NCI-H1105 (cell line): ENCODE measurements at regions not wholly inside any gene's neighbourhood (a gene's known extent, or its start where the extent isn't known, plus 50 kb on each side); places are given as distances from the start of the nearest gene placed in this dataset.

Source experiments
- DNase-seq: peaks from one replicate; lab custom pipeline; 2025; lab: John Stamatoyannopoulos, UW

DNA sequence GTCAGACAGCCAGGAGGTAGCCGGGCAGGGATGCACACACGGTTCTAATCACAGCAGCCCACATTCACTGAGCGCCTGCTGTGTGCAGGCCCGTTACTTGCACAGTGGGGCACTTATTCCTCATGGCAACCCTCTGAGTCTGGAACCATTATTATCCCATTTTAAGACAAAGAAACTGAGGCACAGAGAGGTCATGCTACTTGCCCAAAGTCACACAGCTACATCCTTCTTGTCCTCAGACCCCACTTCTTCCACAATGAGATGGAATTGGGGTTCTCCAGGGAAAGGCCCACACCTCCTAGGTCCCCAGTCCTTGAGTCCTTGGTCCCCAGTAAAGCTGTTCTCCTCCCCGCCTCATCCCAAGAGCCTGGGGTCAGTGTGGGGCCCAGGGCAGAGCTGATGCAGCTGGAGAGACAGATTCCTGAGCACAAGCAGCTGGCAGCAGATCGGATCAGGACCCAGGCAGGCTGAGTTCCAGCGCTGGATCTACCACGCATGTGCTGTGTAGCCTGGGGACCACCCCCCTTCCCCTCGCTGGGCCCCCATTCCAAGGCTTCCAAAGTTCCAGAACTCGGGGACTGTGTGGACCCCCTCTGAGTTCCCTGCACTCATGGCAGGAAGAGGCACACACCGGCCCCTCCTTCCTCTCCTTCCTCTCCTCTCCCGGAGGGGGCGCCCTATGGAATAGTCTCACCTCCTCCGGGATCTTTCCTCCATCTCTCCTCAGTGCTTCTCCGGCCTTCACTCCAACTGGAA lies 393.4 kb downstream of the MATN1 start:
- no peak for DNase-seq

DNA sequence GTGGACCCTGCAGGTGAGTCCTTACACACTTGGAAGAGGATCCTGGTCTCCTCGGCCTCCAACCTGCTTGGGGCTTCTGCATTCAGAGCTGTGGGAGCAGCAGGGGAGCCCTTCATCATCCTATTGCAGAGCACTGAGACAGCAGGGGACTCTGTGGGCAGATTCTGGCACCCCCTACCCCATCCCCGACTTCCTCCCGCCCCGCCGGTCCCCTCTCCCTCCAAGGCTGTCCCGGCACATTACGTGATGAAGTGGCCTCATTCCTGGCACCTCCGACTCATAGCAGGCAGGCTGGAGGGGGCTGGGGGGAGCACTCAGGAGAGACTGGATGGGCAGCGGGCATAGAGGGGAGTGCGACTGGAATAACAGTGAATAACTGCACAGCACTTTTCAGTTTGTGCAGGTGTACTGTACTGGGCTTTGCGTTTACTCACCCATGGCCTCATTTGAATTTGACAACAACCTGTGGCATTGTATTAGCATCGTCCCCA lies 394.1 kb downstream of the MATN1 start:
- no peak for DNase-seq

DNA sequence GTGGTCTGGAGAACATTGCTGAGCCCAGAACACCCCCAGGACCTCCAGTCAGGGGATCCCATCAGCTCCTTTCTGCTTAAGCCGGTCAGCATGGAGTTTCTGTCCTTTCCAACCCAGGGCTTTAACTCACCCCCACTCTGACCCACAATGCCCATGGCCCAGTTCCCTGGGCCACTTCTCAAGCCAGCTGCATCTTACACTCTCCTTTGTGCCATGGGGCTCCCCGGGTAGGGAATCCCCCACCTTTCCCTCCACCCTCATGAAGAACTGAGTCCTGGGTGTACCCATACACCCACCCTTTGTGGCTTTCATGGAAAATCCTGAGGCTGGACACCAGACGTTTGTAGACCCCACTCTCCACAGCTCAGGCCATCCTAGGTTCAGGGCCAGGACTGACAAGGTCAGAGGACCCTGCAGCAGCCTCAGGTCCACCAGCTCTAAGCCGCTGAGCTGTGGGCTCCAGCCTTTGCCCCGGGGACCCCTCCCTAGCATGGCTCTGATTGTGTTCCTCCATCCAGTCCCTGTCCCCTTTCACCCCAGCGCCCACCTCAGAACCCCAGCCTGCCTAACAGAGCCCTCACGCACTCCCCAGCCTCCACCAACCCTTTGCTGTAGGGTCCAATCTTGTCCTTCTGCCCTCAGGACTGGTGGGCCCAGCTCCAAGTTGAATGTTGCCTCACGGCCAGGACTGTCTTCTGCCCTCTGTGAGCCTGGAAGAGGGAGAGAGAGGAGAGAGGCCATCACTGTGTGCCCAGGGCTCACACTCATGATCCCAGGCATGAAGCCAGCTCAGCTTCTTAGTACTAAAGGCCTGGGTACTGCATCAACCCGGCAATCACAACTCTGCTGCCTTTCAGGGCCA lies 394.8 kb downstream of the MATN1 start:
- no peak for DNase-seq

DNA sequence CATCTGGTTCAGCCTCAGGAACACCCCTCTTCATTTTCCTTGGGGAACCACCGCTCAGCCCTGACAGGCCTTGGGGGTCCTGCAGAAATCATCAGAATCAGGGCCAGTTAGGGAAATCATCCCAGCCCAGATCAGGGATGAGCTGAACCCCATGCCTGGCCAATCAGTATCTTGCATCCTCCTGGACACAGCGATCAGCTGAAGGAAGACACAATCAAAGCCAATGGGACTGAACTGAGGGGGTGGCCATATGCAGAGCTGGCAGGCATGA lies 395.4 kb downstream of the MATN1 start:
- no peak for DNase-seq

DNA sequence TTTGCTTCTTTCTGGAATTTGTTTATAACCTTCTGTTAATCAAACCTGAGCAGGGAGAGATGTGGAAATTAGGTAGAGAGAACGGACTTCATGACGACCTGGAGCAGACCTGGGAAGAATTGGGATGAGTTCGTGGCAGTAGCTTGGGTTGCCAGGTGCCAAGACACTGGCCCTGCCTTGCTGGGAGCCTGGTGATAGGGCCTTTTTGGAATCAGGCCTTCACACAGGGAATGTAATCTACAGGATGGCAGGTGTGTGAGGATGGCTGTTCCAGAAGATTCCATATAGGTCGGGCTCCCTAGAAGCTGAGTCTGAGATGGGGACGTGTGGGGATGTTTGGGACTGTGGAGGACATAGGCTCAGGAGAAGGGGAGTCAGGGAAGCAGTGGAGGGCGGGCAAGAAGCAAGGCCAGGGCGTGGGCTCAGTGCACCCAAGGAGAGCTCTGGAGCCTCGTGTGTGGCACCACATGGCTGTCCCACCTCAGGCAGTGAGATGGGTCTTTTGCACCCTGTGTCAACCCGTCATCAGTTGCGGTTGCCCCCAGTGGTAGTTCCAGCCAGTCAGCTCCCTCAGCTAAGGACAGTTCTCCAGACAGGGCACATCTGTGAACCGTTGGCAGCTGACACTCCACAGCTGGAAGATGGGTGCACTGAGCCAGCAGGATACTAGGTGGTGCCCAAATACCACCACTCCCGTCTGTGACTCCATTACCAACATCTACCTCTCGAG lies 395.9 kb downstream of the MATN1 start:
- no peak for DNase-seq

DNA sequence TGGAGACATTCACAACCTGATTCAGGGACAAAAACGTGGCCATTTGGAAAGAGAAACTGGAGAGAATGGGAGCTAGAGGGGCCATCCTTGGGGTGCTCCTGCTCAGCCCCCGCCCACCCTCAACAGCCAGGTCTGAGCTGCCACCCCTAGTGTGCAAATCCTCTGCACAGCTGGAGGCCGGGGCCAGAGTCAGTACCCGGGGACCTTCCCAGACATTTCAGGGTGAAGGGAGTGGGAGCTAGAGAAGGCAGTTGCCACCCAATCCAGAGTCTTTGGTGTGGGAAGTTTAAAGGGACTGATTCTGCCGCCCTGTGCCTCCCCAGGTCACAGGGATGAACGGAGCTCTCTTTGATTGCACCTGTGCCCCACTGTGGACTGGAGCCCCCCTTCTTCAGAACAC lies 397.4 kb downstream of the MATN1 start:
- no peak for DNase-seq

DNA sequence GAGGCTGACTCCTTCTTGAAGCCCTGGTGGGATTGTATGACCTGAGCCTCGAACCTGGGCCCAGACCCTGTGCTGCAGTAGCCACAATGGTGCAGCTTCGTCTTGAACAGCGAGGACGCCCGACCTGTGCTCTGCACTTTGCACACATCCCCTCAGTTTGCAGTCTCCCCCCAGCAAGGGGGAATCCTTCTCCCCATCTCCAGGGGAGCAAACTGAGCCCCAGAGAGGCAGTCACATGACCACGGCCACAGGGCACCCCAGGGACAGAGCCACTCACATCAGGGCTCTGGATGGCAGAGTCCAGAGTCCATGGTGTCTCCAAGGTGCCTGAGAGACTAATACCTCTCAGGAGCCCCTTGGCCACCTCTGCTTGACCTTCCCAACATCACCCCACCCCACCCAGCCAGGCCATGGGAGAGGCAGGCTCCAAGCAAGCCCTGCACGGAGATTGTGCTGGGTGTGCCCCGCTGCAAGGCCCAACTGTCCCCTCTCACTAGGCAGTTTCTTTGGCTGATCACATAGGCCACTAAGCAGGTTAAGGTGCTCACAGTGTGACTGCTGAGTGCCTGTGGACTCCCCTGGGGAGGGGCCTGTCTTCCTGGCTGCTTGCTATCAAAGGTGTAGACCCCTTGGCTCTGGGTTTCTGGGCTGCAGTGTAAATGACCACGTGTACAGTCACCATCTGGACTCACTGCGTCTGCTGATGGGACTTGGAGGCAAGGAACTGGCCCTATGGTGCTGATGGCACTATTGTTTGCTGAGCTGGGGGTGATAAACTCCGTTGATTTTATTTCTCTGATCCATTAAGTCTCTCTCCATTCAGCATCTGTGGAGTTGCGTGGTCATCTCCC lies 398.1 kb downstream of the MATN1 start:
- no peak for DNase-seq

DNA sequence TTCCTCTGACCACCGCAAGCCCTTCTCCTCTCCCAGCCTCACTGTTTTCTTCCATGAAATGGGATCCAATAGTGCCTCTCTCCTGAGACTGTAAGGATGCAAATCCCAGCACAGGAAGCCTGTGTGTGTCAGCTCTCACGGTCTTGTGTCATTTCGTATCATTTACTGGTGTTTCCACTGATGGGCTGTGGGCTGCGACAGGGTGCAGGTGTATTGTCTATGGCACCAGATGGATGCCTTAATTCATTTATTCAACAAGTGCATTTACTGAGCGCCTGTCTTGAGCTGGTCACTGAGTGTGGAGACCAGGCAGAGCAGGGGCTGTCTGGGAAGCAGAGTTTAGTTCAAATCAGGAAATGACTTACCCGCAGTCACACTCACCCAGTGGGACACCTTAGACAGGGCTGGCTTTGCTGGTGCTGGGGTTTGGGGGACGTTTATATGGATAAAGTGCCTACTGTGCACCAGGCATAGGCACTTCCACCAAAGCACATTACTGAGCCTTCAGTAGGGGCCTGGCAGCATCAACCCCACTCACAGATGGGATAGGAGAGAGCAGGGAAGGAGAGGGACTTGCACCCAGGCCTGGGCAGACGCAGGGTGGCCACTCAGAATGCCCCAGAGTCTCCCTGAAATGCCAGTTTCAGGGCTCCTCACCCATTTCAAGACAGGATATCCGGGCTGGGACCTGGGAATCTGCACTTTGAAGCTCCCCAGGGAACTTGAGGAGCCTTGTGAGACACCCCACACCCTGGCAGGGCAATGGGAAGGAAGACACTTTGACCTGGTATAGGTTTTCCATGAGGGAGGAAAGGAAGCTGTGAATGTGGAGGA lies 398.9 kb downstream of the MATN1 start:
- DNase-seq: no peak

DNA sequence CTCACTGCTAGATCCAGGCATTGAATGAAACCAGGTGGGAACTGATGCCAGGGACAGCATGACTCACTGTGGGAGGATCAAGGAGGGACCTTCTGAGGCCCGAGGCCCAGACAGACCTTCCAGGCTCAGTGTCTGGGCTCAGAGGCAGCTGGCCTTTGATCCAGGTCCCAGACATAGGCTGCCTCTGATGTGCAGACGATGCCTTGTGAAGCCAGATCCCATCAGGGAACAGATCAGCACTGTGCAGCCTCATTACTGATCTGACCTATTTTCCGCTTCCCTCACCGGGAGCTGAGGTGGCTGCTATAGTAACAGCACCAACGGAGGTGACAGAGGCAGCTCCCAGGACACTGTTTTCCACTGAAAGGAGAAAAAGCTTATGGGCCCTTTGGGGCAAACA lies 399.5 kb downstream of the MATN1 start:
- DNase-seq: no peak

DNA sequence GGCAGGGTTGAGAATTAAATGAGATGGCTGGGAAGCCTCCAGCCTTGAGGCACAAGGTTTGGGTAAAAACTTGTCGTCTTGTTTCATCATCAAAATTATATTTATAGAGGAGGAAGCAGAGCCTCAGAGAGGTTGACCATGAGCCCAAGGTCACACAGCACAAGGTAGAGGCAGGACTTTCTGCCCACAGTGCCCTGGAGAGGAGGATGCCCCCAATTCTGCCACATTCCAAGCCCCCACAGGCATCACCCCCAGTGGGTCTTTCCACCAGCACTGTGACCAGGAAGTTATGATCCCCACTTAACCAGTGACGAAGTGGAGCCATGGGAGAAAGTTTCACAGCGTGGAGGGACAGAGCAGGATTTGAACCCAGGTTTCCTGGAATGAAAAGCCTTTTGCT lies 400.0 kb downstream of the MATN1 start:
- no peak for DNase-seq

DNA sequence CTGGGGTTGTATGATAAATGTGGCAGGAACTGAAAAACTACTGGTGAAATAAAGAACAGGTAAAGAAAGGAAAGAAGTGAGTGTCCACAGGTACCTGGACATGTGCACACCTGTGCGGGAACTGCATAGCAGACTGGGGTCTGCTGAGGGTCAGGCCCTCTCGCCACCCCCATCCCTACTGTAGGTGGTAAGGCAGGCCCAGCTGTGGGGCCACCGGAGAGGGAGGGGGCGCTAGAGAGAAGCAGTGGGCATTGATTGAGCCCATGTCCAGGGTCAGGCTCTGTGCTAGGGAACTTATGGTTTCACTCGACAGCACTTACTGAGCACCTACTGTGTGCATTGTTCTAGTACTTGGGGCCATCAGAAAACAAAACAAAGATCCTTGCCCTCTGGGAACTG lies 400.5 kb downstream of the MATN1 start:
- no peak for DNase-seq

DNA sequence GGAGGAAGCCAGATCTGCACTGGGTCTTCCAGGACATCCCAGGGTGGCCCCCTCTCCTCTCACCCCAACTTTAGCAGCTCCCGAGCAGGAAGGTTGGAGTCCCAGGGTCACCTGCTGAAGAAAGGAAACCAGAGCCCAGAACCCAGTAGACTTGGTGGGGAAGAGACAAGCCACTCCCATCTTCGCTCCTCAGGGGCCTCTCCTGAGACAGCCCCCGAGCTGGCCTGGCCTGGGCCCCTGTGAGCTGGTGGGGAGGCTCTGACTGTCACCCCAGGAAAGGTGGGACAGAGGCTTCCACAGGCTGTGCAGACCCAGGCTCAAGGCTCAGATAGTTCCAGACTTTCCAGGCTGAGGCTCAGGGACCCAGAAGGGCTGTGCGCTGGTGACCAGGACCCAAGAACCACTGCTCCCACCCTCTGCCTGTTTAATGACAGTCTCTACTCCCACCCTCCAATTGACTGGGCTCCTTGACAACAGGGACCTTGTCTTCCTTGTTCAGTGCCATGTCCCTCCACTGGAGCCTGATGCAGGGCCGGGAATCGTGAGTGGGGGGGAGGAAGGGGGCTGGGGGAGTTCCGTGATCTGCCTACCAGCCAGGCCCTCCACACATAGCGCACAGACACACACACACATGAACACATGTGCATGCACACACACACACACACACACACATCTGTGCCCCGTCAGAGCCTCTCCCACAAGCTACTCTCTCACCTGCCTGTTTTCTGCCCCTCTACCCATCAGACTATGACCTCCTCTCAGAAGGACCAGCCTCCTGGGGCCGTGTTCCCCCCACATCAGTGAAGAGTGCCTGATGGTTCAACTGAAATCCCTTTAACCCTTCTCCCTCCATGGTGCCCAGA lies 401.2 kb downstream of the MATN1 start:
- DNase-seq: no peak

DNA sequence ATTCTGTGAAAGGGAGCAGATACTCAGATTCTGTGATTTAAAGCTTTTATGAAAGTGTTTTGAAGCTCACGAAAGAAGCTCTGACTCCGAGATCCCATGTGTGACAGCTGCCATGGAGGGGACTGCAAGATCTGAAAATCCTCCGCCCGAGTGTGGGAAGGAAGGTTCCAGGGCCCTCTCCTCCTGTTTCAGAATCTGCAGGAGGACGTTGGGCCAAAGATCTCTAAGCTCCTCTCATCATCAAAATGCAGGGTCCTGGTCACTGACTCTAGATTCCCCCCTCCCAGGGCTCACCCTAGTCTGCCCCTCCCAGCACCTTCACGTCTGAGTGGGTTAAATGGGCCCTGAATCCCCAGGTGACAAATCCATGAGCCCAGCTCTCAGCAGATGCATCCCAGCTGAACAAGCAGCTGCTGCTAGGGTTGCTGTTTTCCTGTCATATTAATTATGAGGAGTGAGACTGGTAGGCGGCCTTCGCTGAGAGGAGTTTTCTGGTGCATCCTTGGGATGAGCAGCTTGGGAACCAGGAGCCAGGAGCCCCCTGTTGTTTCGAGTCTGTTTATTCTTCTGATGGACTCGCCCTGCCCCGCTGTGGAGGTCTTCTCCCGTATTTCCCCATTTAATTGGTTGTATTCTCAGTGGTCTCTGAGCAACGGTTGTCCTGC lies 402.0 kb downstream of the MATN1 start:
- DNase-seq: no peak

DNA sequence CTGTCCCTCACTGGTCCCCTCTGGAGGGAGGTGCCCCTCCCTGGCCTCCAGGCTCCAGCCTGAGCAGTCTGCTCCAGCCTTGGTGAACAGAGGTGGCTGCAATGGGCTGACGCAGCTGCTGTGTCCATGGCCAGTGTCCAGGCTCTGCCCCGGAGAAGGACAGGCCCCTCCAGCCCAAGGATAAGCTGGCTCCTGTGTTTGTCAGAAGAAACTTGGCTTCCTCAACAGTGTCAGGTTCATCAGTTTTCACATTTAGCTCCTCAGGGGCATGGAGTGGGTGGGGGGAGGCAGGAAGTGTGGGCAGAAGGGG lies 402.8 kb downstream of the MATN1 start:
- no peak for DNase-seq

DNA sequence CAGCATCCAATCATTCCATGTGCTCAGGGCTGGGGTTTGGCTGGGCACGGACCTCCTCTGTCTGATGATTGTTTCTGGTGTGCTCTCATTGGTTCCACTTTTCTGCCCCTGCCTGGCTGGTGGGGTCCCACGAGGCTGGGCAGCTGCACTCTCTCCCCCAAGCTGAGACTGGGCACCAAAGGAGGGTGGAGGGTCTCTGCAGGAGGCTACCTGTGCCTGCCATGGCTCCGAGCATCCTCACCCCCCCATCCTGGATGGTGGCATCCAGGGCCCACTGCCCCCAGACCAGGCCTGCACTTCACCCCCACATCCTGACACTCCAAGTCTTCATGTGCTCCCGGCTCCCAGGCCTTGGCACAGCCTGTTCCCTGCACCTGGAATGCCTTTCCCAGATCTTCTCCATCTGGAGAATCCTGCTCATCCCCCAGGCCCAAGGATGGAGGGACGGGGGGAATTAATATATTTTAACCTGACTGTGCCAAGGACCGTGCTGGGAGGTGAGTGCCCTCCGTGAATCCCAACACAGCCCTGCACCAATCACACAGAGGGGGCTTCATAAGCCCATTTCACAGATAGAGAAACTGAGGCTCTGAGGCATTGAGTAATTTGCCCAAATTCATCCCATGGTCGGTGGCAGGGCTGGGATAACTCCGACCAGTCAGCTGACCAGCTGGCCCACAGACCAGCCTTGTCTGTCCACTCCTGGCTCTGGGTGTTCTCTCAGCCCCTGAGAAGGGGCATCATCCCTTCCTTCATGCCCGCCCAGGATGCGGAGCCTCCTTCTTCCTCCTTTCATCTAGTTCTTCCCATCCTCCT lies 403.4 kb downstream of the MATN1 start:
- no peak for DNase-seq

DNA sequence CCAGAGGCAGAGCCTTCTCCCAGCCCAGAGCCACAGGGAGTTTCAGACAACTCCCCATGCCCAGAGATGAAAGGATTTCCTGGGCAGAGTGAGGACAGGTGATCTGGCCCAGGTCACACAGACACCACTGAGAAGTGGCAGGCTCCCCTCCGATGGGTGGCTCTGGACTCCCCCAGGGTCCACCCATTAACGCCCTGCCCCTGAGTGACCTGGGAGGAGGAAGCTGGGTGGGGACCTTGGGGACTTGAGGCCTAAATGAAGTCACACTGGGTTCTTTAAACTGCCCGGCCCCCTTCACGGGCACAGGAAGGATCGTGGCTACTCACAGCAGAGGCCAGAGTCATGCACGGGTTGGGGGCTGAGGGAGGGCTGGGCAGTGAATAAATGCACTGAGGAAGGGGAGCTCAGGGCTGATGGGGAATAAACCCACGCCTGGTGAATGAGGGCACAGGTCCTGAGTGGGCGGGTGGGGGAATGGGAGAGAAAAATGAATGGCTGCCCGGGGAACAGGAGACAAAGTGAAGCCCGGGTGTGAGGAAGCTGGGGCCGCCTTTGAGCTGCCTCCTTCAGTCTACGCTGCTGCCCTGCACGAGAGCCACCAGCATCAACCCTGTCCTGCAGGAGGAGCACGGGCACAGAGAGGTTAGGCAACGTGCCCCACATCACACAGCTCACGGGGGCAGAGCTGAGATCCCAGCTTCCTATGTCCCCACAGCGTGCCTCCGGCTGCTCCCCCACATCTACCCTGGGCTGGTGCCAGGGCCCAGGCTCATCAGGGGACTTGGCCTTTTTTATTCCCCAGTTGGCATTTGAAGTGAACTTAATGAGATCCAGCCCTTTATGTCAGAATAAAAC lies 404.3 kb downstream of the MATN1 start:
- DNase-seq: no peak

DNA sequence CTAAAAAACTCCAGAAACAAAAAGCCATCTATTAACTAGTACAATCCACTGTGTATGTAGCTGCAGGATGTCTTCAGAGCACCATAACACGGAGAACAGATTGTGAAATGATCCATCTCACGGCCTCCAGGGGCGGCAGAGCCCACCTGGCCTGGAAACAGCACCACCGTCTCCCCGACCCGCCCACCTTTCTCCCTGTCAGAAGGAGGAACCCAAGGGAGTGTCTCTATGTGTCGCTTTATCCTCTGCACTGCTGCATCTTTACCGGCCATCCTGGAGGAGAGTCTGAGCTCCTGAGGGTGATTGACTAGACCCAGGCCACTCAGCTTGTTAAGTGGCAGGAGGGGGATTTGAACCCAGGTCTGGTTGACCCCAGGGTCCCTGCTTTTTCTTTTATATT lies 405.0 kb downstream of the MATN1 start:
- no peak for DNase-seq

DNA sequence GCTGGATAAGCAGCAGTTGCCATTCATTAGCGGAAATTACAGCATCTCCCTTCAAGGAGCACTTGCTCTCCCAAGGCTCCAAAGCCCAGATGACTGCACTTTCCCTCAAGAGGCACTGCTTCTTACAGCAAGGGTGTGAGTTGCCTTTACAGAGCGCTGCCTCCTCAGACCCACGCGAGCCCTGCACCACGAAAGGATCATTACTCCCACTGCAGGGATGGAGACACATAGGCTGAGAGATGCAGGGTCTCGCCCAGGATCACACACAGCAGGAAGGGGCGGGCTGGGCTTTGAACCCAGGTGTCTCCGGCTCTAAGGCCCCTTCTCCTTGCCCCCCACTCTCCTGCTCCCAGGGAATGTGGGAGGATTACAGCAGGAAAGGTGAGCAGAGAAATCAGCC lies 405.5 kb downstream of the MATN1 start:
- DNase-seq: no peak
